ENCODE measurements at regions not wholly inside any gene's neighbourhood (a gene's known extent, or its start where the extent isn't known, plus 50 kb on each side); places are given as distances from the start of the nearest gene placed in this dataset.
"Not testable (repeated sequence)": the region's sequence is repeated elsewhere in the genome, so short reads cannot be mapped to it uniquely, and the experiment has no call there.

GRCh38 chr7:138359870-138360559 is 100.0 kb upstream of the TRIM24 start:
- no peak overlapping the region for H3K4me3 ChIP-seq (ENCODE audit: insufficient read depth, low read depth, low read length)
- no peak overlapping the region for H3K9ac ChIP-seq (ENCODE audit: low read length)
- no peaks in the 10 kb centered on the region for H3K79me2 ChIP-seq (ENCODE audit: insufficient read depth, low read length)
- no peak overlapping the region for H3K27ac ChIP-seq (ENCODE audit: low read depth, low read length)
- DNase-seq (ENCODE audit: low read depth) (no peak), FAIRE-seq (no peak)
- TF ChIP-seq CTCF (IDR thresholded peaks at IDR 0.05; ENCODE audit: insufficient read depth, low read depth, low read length): no peak
- no peak for TF ChIP-seq EZH2 (IDR thresholded peaks at IDR 0.05; ENCODE audit: insufficient read depth, low read length)
- H3K4me1 ChIP-seq (ENCODE audit: insufficient read depth, low read length): no peaks in the 10 kb centered on the region
- no peaks in the 10 kb centered on the region for H3K36me3 ChIP-seq (ENCODE audit: insufficient read depth, low read length)
- Mint-ChIP-seq H3K4me1 (ENCODE audit: low read depth, unreplicated experiment) (no peaks in the 10 kb centered on the region), H3K36me3 (ENCODE audit: low read depth, unreplicated experiment) (no peaks in the 10 kb centered on the region), H3K9me3 (ENCODE audit: unreplicated experiment) (no peaks in the 10 kb centered on the region), H3K4me3 (ENCODE audit: unreplicated experiment) (no peak overlapping the region), H3K27me3 (ENCODE audit: low read depth, unreplicated experiment) (no peaks in the 10 kb centered on the region), H3K27ac (ENCODE audit: unreplicated experiment) (no peak overlapping the region)
- no peaks in the 10 kb centered on the region for H3K9me3 ChIP-seq (ENCODE audit: insufficient read depth, low read depth, low read length)
- no peaks in the 10 kb centered on the region for H3K27me3 ChIP-seq (ENCODE audit: insufficient read depth, low read length)
- H3K4me2 ChIP-seq (ENCODE audit: low read length): no peak overlapping the region
- H2AFZ ChIP-seq (ENCODE audit: low read depth, low read length): no peak overlapping the region
- H4K20me1 ChIP-seq (ENCODE audit: insufficient read depth, low read length): no peaks in the 10 kb centered on the region

- Histone ChIP-seq H3K4me1 (ENCODE audit: insufficient read depth, low read length) (no peaks in the 10 kb centered on the region), H3K4me3 (ENCODE audit: insufficient read depth, low read depth, low read length) (no peak overlapping the region), H4K20me1 (ENCODE audit: insufficient read depth, low read length) (no peaks in the 10 kb centered on the region), H3K79me2 (ENCODE audit: insufficient read depth, low read length) (no peaks in the 10 kb centered on the region), H3K9ac (ENCODE audit: low read length) (no peak overlapping the region), H3K36me3 (ENCODE audit: insufficient read depth, low read length) (no peaks in the 10 kb centered on the region), H2AFZ (ENCODE audit: low read depth, low read length) (no peak overlapping the region), H3K4me2 (ENCODE audit: low read length) (no peak overlapping the region), H3K27me3 (ENCODE audit: insufficient read depth, low read length) (no peaks in the 10 kb centered on the region), H3K9me3 (ENCODE audit: insufficient read depth, low read depth, low read length) (no peaks in the 10 kb centered on the region), H3K27ac (ENCODE audit: low read depth, low read length) (no peak overlapping the region)
- H3K36me3 Mint-ChIP-seq (ENCODE audit: low read depth, unreplicated experiment): no peaks in the 10 kb centered on the region
- DNase-seq (ENCODE audit: low read depth) (no peak), FAIRE-seq (no peak)
- peaks cover 2% of the 10 kb centered on the region for H3K9me3 Mint-ChIP-seq (ENCODE audit: unreplicated experiment)
- TF ChIP-seq CTCF (IDR thresholded peaks at IDR 0.05; ENCODE audit: insufficient read depth, low read depth, low read length) (no peak), EZH2 (IDR thresholded peaks at IDR 0.05; ENCODE audit: insufficient read depth, low read length) (no peak)
- H3K4me3 Mint-ChIP-seq (ENCODE audit: unreplicated experiment): no peak overlapping the region
- H3K27ac Mint-ChIP-seq (ENCODE audit: unreplicated experiment): no peak overlapping the region
- no peaks in the 10 kb centered on the region for H3K27me3 Mint-ChIP-seq (ENCODE audit: low read depth, unreplicated experiment)
- H3K4me1 Mint-ChIP-seq (ENCODE audit: low read depth, unreplicated experiment): no peaks in the 10 kb centered on the region
Measured at GRCh38 chr7:138363721-138364120, 96.3 kb upstream of the TRIM24 start.

GRCh38 chr7:138366137-138366536 is 93.9 kb upstream of the TRIM24 start:
- not testable (repeated sequence) for DNase-seq (ENCODE audit: low read depth); H3K4me3 Mint-ChIP-seq (ENCODE audit: unreplicated experiment); H3K9ac ChIP-seq (ENCODE audit: low read length); H3K9me3 ChIP-seq (ENCODE audit: insufficient read depth, low read depth, low read length); H3K79me2 ChIP-seq (ENCODE audit: insufficient read depth, low read length); H2AFZ ChIP-seq (ENCODE audit: low read depth, low read length); H3K36me3 ChIP-seq (ENCODE audit: insufficient read depth, low read length); H3K4me1 Mint-ChIP-seq (ENCODE audit: low read depth, unreplicated experiment); H3K27me3 Mint-ChIP-seq (ENCODE audit: low read depth, unreplicated experiment); FAIRE-seq; H3K4me2 ChIP-seq (ENCODE audit: low read length); H3K27ac ChIP-seq (ENCODE audit: low read depth, low read length); H3K27ac Mint-ChIP-seq (ENCODE audit: unreplicated experiment); H3K36me3 Mint-ChIP-seq (ENCODE audit: low read depth, unreplicated experiment); H3K4me1 ChIP-seq (ENCODE audit: insufficient read depth, low read length); H4K20me1 ChIP-seq (ENCODE audit: insufficient read depth, low read length); H3K27me3 ChIP-seq (ENCODE audit: insufficient read depth, low read length); H3K4me3 ChIP-seq (ENCODE audit: insufficient read depth, low read depth, low read length)
- peaks cover 17% of the 10 kb centered on the region for H3K9me3 Mint-ChIP-seq (ENCODE audit: unreplicated experiment)

- peaks cover 17% of the 10 kb centered on the region for H3K9me3 Mint-ChIP-seq (ENCODE audit: unreplicated experiment)
- not testable (repeated sequence) for H3K4me3 Mint-ChIP-seq (ENCODE audit: unreplicated experiment); H3K27me3 ChIP-seq (ENCODE audit: insufficient read depth, low read length); DNase-seq (ENCODE audit: low read depth); H3K36me3 ChIP-seq (ENCODE audit: insufficient read depth, low read length); H3K4me2 ChIP-seq (ENCODE audit: low read length); H3K79me2 ChIP-seq (ENCODE audit: insufficient read depth, low read length); H3K9me3 ChIP-seq (ENCODE audit: insufficient read depth, low read depth, low read length); H3K9ac ChIP-seq (ENCODE audit: low read length); H3K4me1 Mint-ChIP-seq (ENCODE audit: low read depth, unreplicated experiment); H3K4me1 ChIP-seq (ENCODE audit: insufficient read depth, low read length); FAIRE-seq; H3K27me3 Mint-ChIP-seq (ENCODE audit: low read depth, unreplicated experiment); H3K27ac ChIP-seq (ENCODE audit: low read depth, low read length); H3K4me3 ChIP-seq (ENCODE audit: insufficient read depth, low read depth, low read length); H4K20me1 ChIP-seq (ENCODE audit: insufficient read depth, low read length); H3K27ac Mint-ChIP-seq (ENCODE audit: unreplicated experiment); H3K36me3 Mint-ChIP-seq (ENCODE audit: low read depth, unreplicated experiment); H2AFZ ChIP-seq (ENCODE audit: low read depth, low read length)
Measured at GRCh38 chr7:138366676-138367075, 93.4 kb upstream of the TRIM24 start.

Measured in astrocyte (in vitro differentiated cells and primary cell).